ENCODE measurements at regions not wholly inside any gene's neighbourhood (a gene's known extent, or its start where the extent isn't known, plus 50 kb on each side); places are given as distances from the start of the nearest gene placed in this dataset.

GRCh38 chr6:78153976-78154375 lies 501.1 kb downstream of the MEI4 start:
- Histone ChIP-seq H3K27me3 (no peaks in the 10 kb centered on the region), H3K9me3 (peaks cover 0 to 7% of the 10 kb centered on the region in 2 donors)
- no peak for TF ChIP-seq CTCF (IDR thresholded peaks at IDR 0.05)

GRCh38 chr6:78157606-78158005 lies 504.8 kb downstream of the MEI4 start:
- H3K27me3 ChIP-seq = no peaks in the 10 kb centered on the region
- no peaks in the 10 kb centered on the region for H3K9me3 ChIP-seq
- no peaks in the 10 kb centered on the region for H3K4me1 ChIP-seq
- H3K4me3 ChIP-seq = no peak overlapping the region
- TF ChIP-seq CTCF (IDR thresholded peaks at IDR 0.05) = no peak
- DNase-seq (ENCODE audit: low spot score) = no peak
- H3K27ac ChIP-seq = no peak overlapping the region
- H3K36me3 ChIP-seq = no peaks in the 10 kb centered on the region

More at GRCh38 chr6:78153976-78154375, 501.1 kb downstream of the MEI4 start:
- Histone ChIP-seq H3K36me3 (no peaks in the 10 kb centered on the region), H3K27ac (no peak overlapping the region), H3K4me1 (no peaks in the 10 kb centered on the region), H3K4me3 (no peak overlapping the region)
- DNase-seq (ENCODE audit: low spot score) = no peak

GRCh38 chr6:78188891-78189290 lies 536.1 kb downstream of the MEI4 start:
- H3K9me3 ChIP-seq = no peaks in the 10 kb centered on the region
- H3K4me1 ChIP-seq = no peaks in the 10 kb centered on the region
- no peak for DNase-seq (ENCODE audit: low spot score)
- H3K27me3 ChIP-seq = no peaks in the 10 kb centered on the region
- TF ChIP-seq CTCF (IDR thresholded peaks at IDR 0.05) = no peak
- H3K36me3 ChIP-seq = no peaks in the 10 kb centered on the region
- no peak overlapping the region for H3K4me3 ChIP-seq
- H3K27ac ChIP-seq = no peak overlapping the region

GRCh38 chr6:78192057-78192456 lies 539.2 kb downstream of the MEI4 start:
- H3K27ac ChIP-seq = no peak overlapping the region
- H3K4me1 ChIP-seq = no peaks in the 10 kb centered on the region
- TF ChIP-seq CTCF (IDR thresholded peaks at IDR 0.05) = no peak
- H3K27me3 ChIP-seq = no peaks in the 10 kb centered on the region
- H3K9me3 ChIP-seq = no peaks in the 10 kb centered on the region
- DNase-seq (ENCODE audit: low spot score) = no peak
- H3K4me3 ChIP-seq = no peak overlapping the region
- H3K36me3 ChIP-seq = no peaks in the 10 kb centered on the region

- no peak overlapping the region for H3K4me3 ChIP-seq
- H3K4me1 ChIP-seq = no peaks in the 10 kb centered on the region
- H3K27me3 ChIP-seq = no peaks in the 10 kb centered on the region
- no peaks in the 10 kb centered on the region for H3K36me3 ChIP-seq
- H3K9me3 ChIP-seq = no peaks in the 10 kb centered on the region
- no peak for DNase-seq (ENCODE audit: low spot score)
- TF ChIP-seq CTCF (IDR thresholded peaks at IDR 0.05) = no peak
- no peak overlapping the region for H3K27ac ChIP-seq
Observed at GRCh38 chr6:78199044-78199443, 546.2 kb downstream of the MEI4 start.

GRCh38 chr6:78222226-78222625 lies 569.4 kb downstream of the MEI4 start:
- no peaks in the 10 kb centered on the region for H3K36me3 ChIP-seq
- H3K4me1 ChIP-seq = no peaks in the 10 kb centered on the region
- DNase-seq (ENCODE audit: low spot score) = no peak
- H3K27ac ChIP-seq = no peak overlapping the region
- no peak overlapping the region for H3K4me3 ChIP-seq
- TF ChIP-seq CTCF (IDR thresholded peaks at IDR 0.05) = no peak
- H3K9me3 ChIP-seq = no peaks in the 10 kb centered on the region
- H3K27me3 ChIP-seq = no peaks in the 10 kb centered on the region
